ENCODE measurements at regions not wholly inside any gene's neighbourhood (a gene's known extent, or its start where the extent isn't known, plus 50 kb on each side); places are given as distances from the start of the nearest gene placed in this dataset.

DNA sequence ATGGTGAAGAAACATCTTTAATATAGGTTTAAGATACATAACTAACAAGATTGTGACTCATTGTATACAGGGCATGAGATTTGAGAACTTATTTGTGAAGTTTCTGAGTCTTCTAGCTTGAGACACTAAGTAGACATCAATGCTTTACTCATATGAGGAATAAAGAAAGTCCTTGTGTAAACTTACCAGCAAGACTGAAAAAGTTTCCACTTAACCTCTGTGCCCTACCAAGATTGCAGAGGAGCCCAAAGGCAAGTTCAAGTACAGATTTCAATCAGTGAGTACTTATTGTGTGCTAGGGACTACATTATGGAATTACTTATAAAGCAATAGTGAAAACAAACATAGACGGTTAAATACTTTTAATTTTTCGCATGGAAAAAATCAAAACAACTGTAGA lies 1041.2 kb upstream of the CELF4 start:
- no peak overlapping the region for H3K4me3 ChIP-seq (replicated peaks in 1 of 2; ENCODE audit: low read depth in 2 of 2, low read length in 2 of 2)
- no peak for TF ChIP-seq CTCF (IDR thresholded peaks at IDR 0.05; ENCODE audit: low read depth, low read length)
- no peak for DNase-seq (ENCODE audit: low read depth in 2 of 2)

GRCh38 chr18:38602341-38602740 lies 1036.7 kb upstream of the CELF4 start:
- DNase-seq (ENCODE audit: low read depth in 2 of 2), result no peak
- no peak for TF ChIP-seq CTCF (IDR thresholded peaks at IDR 0.05; ENCODE audit: low read depth, low read length)

DNA sequence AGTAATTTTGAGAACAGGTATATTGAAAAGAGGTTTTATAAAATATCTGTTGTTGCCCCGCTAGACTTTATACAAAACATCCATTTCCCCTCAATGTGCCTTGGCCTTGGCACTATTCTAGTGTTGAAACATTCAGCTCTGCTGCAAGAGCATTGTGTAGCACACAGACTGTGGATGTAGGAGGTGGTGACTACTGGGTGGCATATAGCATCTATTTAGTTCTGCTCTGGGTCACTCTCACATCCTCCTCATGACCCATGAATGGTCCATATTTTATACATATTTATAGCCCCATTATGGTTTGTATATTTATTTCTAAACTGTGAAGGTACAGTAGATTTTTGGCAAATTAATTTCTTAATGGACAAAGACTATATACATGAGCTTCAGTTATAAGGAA lies 1022.0 kb upstream of the CELF4 start:
- no peak for DNase-seq (ENCODE audit: low read depth in 2 of 2)
- TF ChIP-seq CTCF (IDR thresholded peaks at IDR 0.05; ENCODE audit: low read depth, low read length), result no peak
- H3K4me3 ChIP-seq (replicated peaks in 1 of 2; ENCODE audit: low read depth in 2 of 2, low read length in 2 of 2), result no peak overlapping the region

More at GRCh38 chr18:38602341-38602740, 1036.7 kb upstream of the CELF4 start:
- no peak overlapping the region for H3K4me3 ChIP-seq (replicated peaks in 1 of 2; ENCODE audit: low read depth in 2 of 2, low read length in 2 of 2)

GRCh38 chr18:38586327-38586726 lies 1020.7 kb upstream of the CELF4 start:
- TF ChIP-seq CTCF (IDR thresholded peaks at IDR 0.05; ENCODE audit: low read depth, low read length), result no peak
- no peak overlapping the region for H3K4me3 ChIP-seq (replicated peaks in 1 of 2; ENCODE audit: low read depth in 2 of 2, low read length in 2 of 2)
- no peak for DNase-seq (ENCODE audit: low read depth in 2 of 2)

DNA sequence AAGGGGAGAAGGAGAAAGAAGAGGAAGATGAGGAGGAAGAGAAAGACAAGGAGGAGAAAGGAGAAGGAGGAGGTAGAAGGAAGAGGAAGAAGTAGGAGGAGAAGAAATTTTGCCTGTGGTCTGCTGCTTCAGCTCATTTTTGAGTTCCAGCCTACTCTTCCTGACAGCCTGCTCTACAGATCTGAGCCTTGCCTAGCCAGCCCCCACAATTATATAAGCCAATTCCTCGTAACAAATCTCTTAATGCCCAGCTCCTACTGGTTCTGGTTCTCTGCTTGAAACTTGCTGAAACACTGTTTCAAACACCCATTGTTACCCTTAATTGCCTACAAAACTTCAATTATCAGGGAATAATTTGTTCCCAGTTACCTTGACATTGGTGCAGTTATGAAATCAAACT lies 1014.2 kb upstream of the CELF4 start:
- no peak for TF ChIP-seq CTCF (IDR thresholded peaks at IDR 0.05; ENCODE audit: low read depth, low read length)
- no peak for DNase-seq (ENCODE audit: low read depth in 2 of 2)
- no peak overlapping the region for H3K4me3 ChIP-seq (replicated peaks in 1 of 2; ENCODE audit: low read depth in 2 of 2, low read length in 2 of 2)

- DNase-seq (ENCODE audit: low read depth in 2 of 2), result no peak
- TF ChIP-seq CTCF (IDR thresholded peaks at IDR 0.05; ENCODE audit: low read depth, low read length), result no peak
- no peak overlapping the region for H3K4me3 ChIP-seq (replicated peaks in 1 of 2; ENCODE audit: low read depth in 2 of 2, low read length in 2 of 2)
These were observed 1011.3 kb upstream of the CELF4 start for GRCh38 chr18:38576916-38577315.

GRCh38 chr18:38576349-38576748 lies 1010.8 kb upstream of the CELF4 start:
- no peak for DNase-seq (ENCODE audit: low read depth in 2 of 2)
- TF ChIP-seq CTCF (IDR thresholded peaks at IDR 0.05; ENCODE audit: low read depth, low read length), result no peak
- H3K4me3 ChIP-seq (replicated peaks in 1 of 2; ENCODE audit: low read depth in 2 of 2, low read length in 2 of 2), result no peak overlapping the region
